ENCODE measurements at regions not wholly inside any gene's neighbourhood (a gene's known extent, or its start where the extent isn't known, plus 50 kb on each side); places are given as distances from the start of the nearest gene placed in this dataset.

DNA sequence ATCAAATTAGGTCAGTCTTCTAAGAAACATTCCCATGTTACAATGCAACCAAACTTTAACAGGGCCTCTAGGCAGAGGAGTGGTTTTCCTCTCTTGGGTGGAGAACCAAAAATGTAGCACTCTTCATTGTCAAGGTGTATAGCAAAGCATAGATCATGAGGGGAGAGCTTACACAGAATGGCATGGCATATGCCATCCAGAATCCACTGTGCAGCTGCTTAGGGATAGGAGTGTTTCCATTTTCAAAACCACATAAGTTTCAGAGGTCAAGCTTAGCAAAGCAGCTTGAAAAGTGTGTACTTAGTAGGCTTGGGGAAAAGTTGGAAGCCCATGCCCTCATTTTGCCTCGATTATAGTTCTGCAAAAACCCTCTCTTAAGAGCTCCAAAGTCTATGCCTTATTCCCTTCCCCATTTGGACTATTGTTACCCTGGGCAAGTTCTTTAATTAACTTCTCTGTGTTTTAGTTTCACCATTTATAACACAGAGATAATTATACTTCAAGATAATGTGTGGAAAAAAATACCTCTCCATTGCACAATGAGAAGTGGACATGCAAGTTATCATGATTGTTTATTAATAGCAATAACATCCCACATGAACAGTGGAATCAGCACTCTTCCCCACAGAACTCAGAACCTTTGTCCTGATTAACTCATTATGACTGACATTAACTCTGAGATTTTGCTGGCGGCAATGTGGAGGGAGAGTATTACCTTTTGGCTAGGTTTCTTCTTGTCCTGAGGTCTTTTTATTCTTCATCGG lies 398.9 kb upstream of the WWC1 start:
- H3K36me3 ChIP-seq (ENCODE audit: low read depth), result no peaks in the 10 kb centered on the region
- TF ChIP-seq EZH2 (IDR thresholded peaks at IDR 0.05; ENCODE audit: insufficient read depth, poor library complexity, severe bottlenecking), result no peak
- no peak for TF ChIP-seq EZH2phosphoT487 (IDR thresholded peaks at IDR 0.05; ENCODE audit: insufficient read depth, low read depth)
- in situ Hi-C loops (cut with MboI), result no loop called here
- no peak overlapping the region for H3K9ac ChIP-seq
- no peak overlapping the region for H3K27ac ChIP-seq
- WGBS, 2 experiments (ENCODE audit: low coverage in 1 of 2, low lambda C conversion rate in 2 of 2, missing lambda C conversion rate in 2 of 2), result 71 to 74% methylated on average over 3 of the region's 3 CpGs
- no peaks in the 10 kb centered on the region for H3K9me3 ChIP-seq (ENCODE audit: low read depth)
- H3F3A ChIP-seq (ENCODE audit: insufficient read depth), result no peaks in the 10 kb centered on the region
- peaks cover 55% of the 10 kb centered on the region for H3K79me2 ChIP-seq (ENCODE audit: insufficient read depth)
- H3K9me2 ChIP-seq (ENCODE audit: insufficient read depth), result no peaks in the 10 kb centered on the region
- no peaks in the 10 kb centered on the region for H3K27me3 ChIP-seq (replicated peaks; ENCODE audit: insufficient read depth)
- H2AFZ ChIP-seq, result no peak overlapping the region
- no peaks in the 10 kb centered on the region for H4K20me1 ChIP-seq (ENCODE audit: insufficient read depth)
- no peak overlapping the region for H3K4me3 ChIP-seq
- no peak overlapping the region for H3K4me2 ChIP-seq (ENCODE audit: unreplicated experiment)
- no peak for DNase-seq
- peaks cover 15% of the 10 kb centered on the region for H3K4me1 ChIP-seq (ENCODE audit: insufficient read depth)

- H3K36me3 ChIP-seq (ENCODE audit: low read depth), result no peaks in the 10 kb centered on the region
- no peak for TF ChIP-seq EZH2 (IDR thresholded peaks at IDR 0.05; ENCODE audit: insufficient read depth, poor library complexity, severe bottlenecking)
- no peak for TF ChIP-seq EZH2phosphoT487 (IDR thresholded peaks at IDR 0.05; ENCODE audit: insufficient read depth, low read depth)
- no peaks in the 10 kb centered on the region for H3K27me3 ChIP-seq (replicated peaks; ENCODE audit: insufficient read depth)
- no peak overlapping the region for H3K9ac ChIP-seq
- no peak overlapping the region for H3K27ac ChIP-seq
- in situ Hi-C loops (cut with MboI), result no loop called here
- no peak overlapping the region for H3K4me2 ChIP-seq (ENCODE audit: unreplicated experiment)
- no peaks in the 10 kb centered on the region for H4K20me1 ChIP-seq (ENCODE audit: insufficient read depth)
- no peaks in the 10 kb centered on the region for H3K9me3 ChIP-seq (ENCODE audit: low read depth)
- no peak for DNase-seq
- peaks cover 61% of the 10 kb centered on the region for H3K79me2 ChIP-seq (ENCODE audit: insufficient read depth)
- peaks cover 19% of the 10 kb centered on the region for H3K4me1 ChIP-seq (ENCODE audit: insufficient read depth)
- no peak overlapping the region for H2AFZ ChIP-seq
- 48 to 54% methylated on average over 7 of the region's 7 CpGs for WGBS, 2 experiments (ENCODE audit: low coverage in 1 of 2, low lambda C conversion rate in 2 of 2, missing lambda C conversion rate in 2 of 2)
- no peak overlapping the region for H3K4me3 ChIP-seq
- no peaks in the 10 kb centered on the region for H3K9me2 ChIP-seq (ENCODE audit: insufficient read depth)
- H3F3A ChIP-seq (ENCODE audit: insufficient read depth), result no peaks in the 10 kb centered on the region
Measured at GRCh38 chr5:167893271-167893670, 398.2 kb upstream of the WWC1 start.

- Histone ChIP-seq H3K27me3 (replicated peaks; ENCODE audit: insufficient read depth) (no peaks in the 10 kb centered on the region), H3K36me3 (ENCODE audit: low read depth) (no peaks in the 10 kb centered on the region), H3K4me3 (no peak overlapping the region), H3K79me2 (ENCODE audit: insufficient read depth) (peaks cover 65% of the 10 kb centered on the region), H3K9me2 (ENCODE audit: insufficient read depth) (no peaks in the 10 kb centered on the region), H3K27ac (no peak overlapping the region), H4K20me1 (ENCODE audit: insufficient read depth) (no peaks in the 10 kb centered on the region), H3K4me1 (ENCODE audit: insufficient read depth) (peaks cover 33% of the 10 kb centered on the region), H3K4me2 (ENCODE audit: unreplicated experiment) (no peak overlapping the region), H2AFZ (no peak overlapping the region), H3F3A (ENCODE audit: insufficient read depth) (no peaks in the 10 kb centered on the region), H3K9me3 (ENCODE audit: low read depth) (no peaks in the 10 kb centered on the region), H3K9ac (no peak overlapping the region)
- in situ Hi-C loops (cut with MboI), result no loop called here
- 84 to 87% methylated on average over 3 to 4 of the region's 4 CpGs for WGBS, 2 experiments (ENCODE audit: low coverage in 1 of 2, low lambda C conversion rate in 2 of 2, missing lambda C conversion rate in 2 of 2)
- TF ChIP-seq EZH2 (IDR thresholded peaks at IDR 0.05; ENCODE audit: insufficient read depth, poor library complexity, severe bottlenecking) (no peak), EZH2phosphoT487 (IDR thresholded peaks at IDR 0.05; ENCODE audit: insufficient read depth, low read depth) (no peak)
- no peak for DNase-seq
Measured at GRCh38 chr5:167894631-167895472, 396.6 kb upstream of the WWC1 start.

- TF ChIP-seq EZH2phosphoT487 (IDR thresholded peaks at IDR 0.05; ENCODE audit: insufficient read depth, low read depth), result no peak
- no peak for TF ChIP-seq EZH2 (IDR thresholded peaks at IDR 0.05; ENCODE audit: insufficient read depth, poor library complexity, severe bottlenecking)
- Histone ChIP-seq H3K27me3 (replicated peaks; ENCODE audit: insufficient read depth) (no peaks in the 10 kb centered on the region), H3K36me3 (ENCODE audit: low read depth) (no peaks in the 10 kb centered on the region), H3K27ac (no peak overlapping the region), H3K9me3 (ENCODE audit: low read depth) (no peaks in the 10 kb centered on the region), H4K20me1 (ENCODE audit: insufficient read depth) (no peaks in the 10 kb centered on the region), H3F3A (ENCODE audit: insufficient read depth) (no peaks in the 10 kb centered on the region), H2AFZ (no peak overlapping the region), H3K4me2 (ENCODE audit: unreplicated experiment) (no peak overlapping the region), H3K79me2 (ENCODE audit: insufficient read depth) (peaks cover 71% of the 10 kb centered on the region), H3K9ac (no peak overlapping the region), H3K4me3 (no peak overlapping the region), H3K9me2 (ENCODE audit: insufficient read depth) (no peaks in the 10 kb centered on the region), H3K4me1 (ENCODE audit: insufficient read depth) (peaks cover 39% of the 10 kb centered on the region)
- WGBS, 2 experiments (ENCODE audit: low coverage in 1 of 2, low lambda C conversion rate in 2 of 2, missing lambda C conversion rate in 2 of 2), result 74% methylated on average over 8 of the region's 8 CpGs
- in situ Hi-C loops (cut with MboI), result no loop called here
- no peak for DNase-seq
Measured at GRCh38 chr5:167895899-167896659, 395.4 kb upstream of the WWC1 start.
